T47D (cell line): ENCODE measurements at regions not wholly inside any gene's neighbourhood (a gene's known extent, or its start where the extent isn't known, plus 50 kb on each side); places are given as distances from the start of the nearest gene placed in this dataset.
"Not testable (repeated sequence)": the region's sequence is repeated elsewhere in the genome, so short reads cannot be mapped to it uniquely, and the experiment has no call there.

Experiments used
- DNase-seq, 2 experiments: peaks; one replicate each; pipeline versions ENCODE4 v3.0.0 to v3.0.0-alpha.2; 2011 to 2012; ENCODE audit warnings: low read depth in 1 of 2, low spot score in 1 of 2
- JUND ChIP-seq: IDR thresholded peaks from 2 replicates; pipeline ENCODE4 v1.6.1; 2012; ENCODE audit warnings: low read depth
- in situ Hi-C: cut with HindIII; loops from 2 replicates; pipeline ENCODE4 v1.10.0; 2016; ENCODE audit warnings: low sequenced_read_pairs, low pct_unique_long_range_greater_than_20kb

DNA sequence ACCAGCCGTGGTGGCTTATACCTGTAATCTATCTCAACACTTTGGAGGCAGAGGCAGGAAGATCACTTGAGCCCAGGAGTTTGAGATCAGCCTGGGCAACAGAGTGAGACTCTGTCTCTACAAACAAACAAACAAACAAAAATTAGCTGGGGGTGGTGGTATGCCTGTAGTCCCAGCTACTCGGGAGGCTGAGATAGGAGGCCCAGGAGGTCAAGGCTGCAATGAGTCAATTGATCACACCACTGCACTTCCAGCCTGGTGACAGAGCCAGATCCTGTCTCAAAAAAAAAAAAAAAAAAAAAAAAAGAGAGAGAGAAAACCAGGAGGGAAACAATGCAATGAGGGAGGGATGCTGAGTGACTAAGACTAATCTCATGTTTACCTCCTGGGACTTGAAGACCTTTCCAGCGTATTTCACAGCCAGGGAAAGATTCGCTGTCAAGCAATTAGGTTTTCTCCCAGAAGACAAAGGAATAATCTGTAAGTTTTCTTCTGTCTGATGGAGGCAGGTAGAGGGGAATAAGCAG, 51.1 kb upstream of the MIER3 start:
- DNase-seq = no peak
- in situ Hi-C loops = no loop called here
- TF ChIP-seq JUND = no peak

- in situ Hi-C loops, DNase-seq: not testable (repeated sequence)
These were observed 51.6 kb upstream of the MIER3 start for GRCh38 chr5:57003566-57003965.

GRCh38 chr5:57004800-57005199, 52.9 kb upstream of the MIER3 start:
- in situ Hi-C loops = no loop called here
- DNase-seq = peak in 1 of 2 experiments; percentile 35
- no peak for TF ChIP-seq JUND

GRCh38 chr5:57007344-57007743, 55.4 kb upstream of the MIER3 start:
- DNase-seq = no peak
- in situ Hi-C loops = no loop called here
- TF ChIP-seq JUND = no peak

DNA sequence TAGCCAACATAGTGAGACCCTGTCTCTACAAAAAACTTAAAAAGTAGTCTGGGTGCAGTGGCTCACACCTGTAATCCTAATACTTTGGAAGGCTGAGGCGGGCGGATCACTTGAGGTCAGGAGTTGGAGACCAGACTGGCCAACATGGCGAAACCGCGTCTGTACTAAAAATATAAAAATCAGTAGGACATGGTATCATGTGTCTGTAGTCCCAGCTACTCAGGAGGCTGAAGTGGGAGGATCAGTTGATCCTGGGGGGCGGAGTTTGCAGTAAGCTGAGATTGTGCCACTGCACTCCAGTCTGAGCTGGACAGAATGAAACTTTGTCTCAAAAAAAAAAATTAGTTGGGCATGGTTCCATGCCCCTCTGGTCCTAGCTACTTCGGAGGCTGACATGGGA, 57.9 kb upstream of the MIER3 start:
- TF ChIP-seq JUND = no peak
- peak in 1 of 2 experiments; percentile 20 for DNase-seq
- in situ Hi-C loops = no loop called here

DNA sequence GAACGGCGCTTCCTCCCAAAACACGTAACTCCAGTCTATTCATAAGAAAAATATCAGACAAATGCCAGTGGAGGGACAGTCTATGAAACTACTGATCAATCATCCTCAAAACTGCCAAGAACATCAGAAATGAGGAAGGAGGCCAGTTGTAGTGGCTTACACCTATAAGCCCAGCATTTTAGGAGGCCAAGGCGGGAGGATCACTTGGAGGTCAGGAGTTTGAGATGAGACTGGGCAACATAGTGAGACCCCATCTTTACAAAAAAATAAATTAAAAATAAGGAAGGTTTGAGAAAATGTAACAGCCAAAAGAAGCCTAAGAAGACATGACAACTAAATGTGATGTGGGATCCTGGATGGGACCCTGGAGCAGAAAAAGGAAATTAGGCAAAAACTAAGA, 58.9 kb upstream of the MIER3 start:
- in situ Hi-C loops = no loop called here
- TF ChIP-seq JUND = no peak
- no peak for DNase-seq

GRCh38 chr5:57012511-57012910, 60.6 kb upstream of the MIER3 start:
- no peak for TF ChIP-seq JUND
- DNase-seq = no peak
- in situ Hi-C loops = no loop called here

GRCh38 chr5:57025961-57026360, 74.0 kb upstream of the MIER3 start:
- no peak for TF ChIP-seq JUND

DNA sequence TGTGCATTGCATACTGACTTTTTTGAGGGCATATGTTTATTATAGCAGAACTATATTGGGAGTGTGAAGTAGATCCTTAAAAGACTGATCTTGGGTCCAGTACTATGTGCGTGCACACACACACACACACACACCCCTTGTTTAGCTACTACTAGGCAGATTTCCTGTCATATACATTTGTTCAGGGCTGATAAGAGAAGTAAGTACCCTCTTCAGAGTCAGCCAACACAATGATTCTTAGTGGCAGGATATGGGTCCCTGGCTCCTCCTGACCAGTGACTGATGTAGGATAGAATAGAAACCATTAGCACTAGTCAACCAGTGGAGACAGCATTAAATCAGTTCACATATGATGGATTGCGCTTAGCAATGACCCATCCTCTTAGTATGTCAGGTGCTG, 76.2 kb upstream of the MIER3 start:
- in situ Hi-C loops = no loop called here
- DNase-seq = no peak

More at GRCh38 chr5:57025961-57026360, 74.0 kb upstream of the MIER3 start:
- no peak for DNase-seq
- in situ Hi-C loops = no loop called here

GRCh38 chr5:57032151-57032551, 80.2 kb upstream of the MIER3 start:
- DNase-seq = peak in 1 of 2 experiments; percentile 27
- in situ Hi-C loops = no loop called here
- no peak for TF ChIP-seq JUND

More for the DNA sequence above, 76.2 kb upstream of the MIER3 start:
- no peak for TF ChIP-seq JUND

DNA sequence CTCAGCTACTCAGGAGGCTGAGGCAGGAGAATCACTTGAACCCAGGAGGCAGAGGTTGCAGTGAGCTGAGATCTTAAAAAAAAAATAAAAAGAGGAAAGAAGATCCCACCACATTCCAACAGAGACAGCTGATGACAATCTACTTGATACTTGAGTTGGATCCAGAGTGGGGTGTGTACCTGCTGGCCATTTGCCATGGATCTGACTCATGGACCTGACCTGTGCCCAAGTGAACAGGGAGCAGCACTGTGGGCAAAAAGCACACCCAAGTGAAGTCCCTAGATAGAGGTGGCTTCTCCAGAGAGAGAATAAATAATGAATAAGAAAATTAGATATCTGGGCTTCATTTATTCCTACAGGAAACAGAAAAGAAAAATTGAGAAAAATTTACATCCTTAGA, 81.2 kb upstream of the MIER3 start:
- DNase-seq = no peak
- in situ Hi-C loops = no loop called here
- TF ChIP-seq JUND = no peak

DNA sequence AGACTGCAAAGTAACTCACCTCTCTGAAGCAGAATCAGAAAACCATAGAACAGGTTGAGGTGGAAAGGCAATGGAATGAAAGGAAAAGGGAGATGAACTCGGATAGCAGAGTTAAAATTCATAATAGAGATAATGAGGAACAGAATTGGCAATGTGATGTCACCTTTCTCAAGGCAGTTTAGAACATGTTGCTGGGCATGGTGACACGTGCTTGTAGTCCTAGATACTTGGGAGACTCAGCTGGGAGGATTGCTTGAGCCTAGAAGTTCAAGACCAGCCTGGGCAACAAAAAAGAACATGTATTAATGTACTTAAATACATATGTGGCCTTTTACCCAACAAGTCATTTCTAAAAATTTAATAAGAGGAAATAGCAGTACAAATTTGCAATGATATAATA, 81.6 kb upstream of the MIER3 start:
- in situ Hi-C loops = no loop called here
- no peak for TF ChIP-seq JUND
- DNase-seq = no peak

DNA sequence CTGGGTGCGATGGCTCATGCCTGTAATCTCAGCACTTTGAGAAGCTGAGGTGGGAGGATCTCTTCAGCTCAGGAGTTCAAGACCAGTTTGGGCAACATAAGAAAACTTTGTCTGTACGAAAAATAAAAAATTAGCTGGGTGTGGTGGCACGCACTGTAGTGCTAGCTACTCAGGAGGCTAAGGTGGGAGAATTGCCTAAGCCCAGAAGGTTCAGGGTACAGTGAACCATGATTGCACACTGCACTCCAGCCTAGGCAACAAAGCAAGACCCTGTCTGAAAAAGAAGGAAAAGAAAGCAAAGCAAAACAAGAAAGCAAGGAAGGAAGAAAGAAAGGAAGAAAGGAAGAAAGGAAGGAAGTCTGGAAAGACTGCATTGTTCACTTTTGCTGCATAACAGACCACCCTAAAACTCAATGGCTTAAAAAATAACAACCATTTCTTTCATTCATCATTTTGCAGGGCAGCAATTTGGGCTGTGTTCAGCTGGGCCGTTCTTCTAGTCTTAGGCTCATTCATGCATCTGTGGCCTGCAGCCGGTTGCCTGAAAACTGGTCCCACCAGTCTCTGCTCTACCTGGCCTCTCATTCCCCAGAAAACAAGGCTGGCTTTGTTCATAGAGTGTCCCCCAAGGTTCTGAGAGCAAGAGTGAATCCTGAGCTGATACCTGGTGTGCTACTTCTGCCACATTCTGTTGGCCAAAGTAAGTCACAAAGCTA, 82.4 kb upstream of the MIER3 start:
- in situ Hi-C loops = no loop called here
- peak in 1 of 2 experiments; percentile 39 for DNase-seq
- TF ChIP-seq JUND = no peak

- no peak for DNase-seq
- in situ Hi-C loops = no loop called here
- no peak for TF ChIP-seq JUND
These were observed 84.0 kb upstream of the MIER3 start for GRCh38 chr5:57035955-57036354.
